CD4-positive, alpha-beta T cell treated with Interferon alpha-2 for 1 hour (primary cell): ENCODE measurements at regions not wholly inside any gene's neighbourhood (a gene's known extent, or its start where the extent isn't known, plus 50 kb on each side); places are given as distances from the start of the nearest gene placed in this dataset.

ENCODE experiments used
- DNase-seq, 2 donors: peaks; one replicate each; pipeline ENCODE4 v3.0.0-alpha.2; 2020 to 2022

- no peak for DNase-seq
Observed at GRCh38 chr20:50344232-50345071, 153.8 kb downstream of the CEBPB start.

DNA sequence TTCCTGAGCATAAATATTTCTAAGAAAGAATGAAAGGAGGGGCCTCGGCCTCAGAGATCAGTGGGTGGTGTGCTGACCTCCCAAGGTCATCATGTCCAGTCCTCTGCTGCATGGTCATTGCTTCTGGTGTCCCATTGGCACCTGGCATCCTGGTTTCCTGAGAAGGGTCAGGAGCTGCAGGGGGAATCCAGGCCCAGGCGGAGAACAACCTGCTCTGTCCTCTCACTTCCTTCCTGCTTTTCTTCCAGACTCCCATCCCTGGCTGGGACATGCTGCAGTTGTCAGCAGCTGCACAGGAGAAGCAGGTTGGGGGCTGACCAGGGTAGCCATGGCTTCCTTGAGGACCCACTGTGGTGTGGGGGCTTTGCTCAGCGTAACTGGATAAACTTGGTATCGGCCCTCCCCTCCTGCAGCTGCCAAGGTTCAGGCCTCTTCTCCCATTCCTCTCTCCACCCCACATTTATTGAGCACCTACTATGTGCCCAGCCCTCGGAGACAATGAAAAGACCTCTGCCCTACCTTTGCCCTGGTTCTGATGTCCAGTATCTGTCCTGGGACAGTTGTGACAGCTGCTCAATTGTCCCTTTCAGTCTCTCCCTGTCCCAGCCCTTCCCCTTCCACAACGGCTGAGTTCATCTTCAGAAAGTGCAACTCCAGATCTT lies 155.2 kb downstream of the CEBPB start:
- DNase-seq, result no peak

DNA sequence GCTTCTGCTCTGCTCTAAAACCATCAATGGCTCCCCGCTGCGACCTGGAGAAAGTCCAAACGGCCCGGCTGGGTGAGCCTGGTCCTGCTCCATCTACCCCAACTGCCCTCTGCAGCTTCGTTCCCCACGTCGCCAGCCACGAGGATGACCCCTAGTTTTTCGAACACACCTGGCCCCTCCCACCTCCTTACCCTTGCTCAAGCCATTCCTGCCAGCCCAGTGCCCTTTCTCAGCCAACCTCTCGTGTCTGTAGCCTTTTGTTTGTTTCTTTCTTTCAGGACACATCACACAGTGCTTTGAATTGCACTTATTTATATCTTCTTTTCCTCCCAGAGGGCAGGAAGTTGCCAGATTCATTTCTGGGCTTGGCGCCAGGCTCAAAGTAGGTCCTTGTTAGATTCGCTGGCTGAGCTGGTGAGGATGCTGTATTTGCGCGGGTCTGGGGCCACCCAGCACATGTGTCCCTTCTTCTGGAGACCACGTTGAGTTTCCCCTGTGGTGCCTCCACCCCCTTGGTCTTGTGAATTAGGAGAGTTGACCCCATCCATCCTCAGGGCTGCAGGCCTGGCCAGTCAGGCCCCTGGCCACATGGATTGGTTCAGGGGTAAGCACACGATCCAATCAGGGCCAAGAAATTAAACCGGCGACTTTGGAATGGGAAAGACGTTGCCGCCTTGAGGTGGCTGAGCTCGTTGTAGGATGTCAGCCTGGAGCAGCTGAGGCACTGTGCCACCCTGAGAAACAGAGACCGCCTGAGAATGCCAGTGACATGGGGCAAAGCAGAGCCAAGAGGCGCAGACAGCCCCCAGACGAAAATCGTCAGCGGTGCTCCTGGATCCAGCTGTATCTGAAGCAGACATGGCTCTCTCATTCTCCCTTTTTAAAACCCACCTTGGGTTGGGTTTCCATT lies 156.0 kb downstream of the CEBPB start:
- DNase-seq, result no peak

GRCh38 chr20:50347284-50348063 lies 156.8 kb downstream of the CEBPB start:
- no peak for DNase-seq

DNA sequence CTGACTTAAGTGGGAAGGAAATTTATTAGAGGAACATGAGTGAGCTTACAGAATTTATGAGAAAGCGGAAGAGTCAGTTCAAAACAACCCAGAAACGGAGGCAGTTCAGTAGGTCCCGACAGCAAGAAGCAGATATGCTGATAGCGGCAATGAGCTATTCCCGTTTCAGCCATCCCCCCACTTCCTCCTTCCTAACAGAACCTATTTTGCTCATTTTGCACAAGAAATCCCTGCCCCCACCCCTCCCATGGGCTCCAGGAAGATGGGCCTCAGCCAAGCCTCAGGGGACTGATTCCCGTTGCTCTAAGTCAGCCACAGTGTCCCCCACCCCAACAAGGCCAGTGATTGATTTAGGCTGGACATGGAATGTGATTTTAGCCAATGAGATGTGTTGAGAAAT lies 157.5 kb downstream of the CEBPB start:
- DNase-seq, result peak in 1 of 2 donors; percentile 52

DNA sequence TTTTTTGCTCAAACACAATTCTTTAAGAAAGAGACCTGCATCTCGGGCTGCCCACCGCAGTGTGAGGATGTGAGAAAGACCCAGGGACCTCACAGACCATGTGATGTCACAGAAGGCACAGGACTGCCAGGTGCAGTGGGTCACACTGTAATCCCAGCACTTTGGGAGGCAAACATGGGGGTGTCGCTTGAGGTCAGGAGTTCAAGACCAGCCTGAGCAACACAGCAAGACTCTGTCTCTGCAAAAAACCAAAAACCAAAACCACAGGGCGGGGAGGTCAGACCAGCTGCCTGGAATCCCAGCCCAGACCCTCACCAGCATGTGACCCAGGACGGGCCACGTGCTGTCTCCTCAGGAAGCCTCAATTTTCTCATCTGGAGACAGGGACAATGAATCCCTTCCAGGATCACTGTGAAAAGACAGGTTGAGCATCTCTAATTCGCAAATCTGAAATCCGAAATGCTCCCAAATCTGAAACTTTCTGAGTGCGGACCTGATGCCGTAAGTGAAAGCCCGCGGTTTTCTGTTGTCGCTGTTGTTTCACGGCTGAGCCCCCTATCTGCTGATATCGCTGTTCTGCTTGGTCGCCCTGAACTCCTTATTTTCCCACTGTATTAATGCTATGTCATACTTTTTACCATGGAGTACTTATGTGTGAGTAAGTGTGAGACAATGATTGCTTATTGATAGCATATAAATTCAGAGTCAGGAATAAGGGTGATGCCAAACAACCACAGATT lies 159.5 kb upstream of the PTPN1 start:
- DNase-seq, result no peak

DNA sequence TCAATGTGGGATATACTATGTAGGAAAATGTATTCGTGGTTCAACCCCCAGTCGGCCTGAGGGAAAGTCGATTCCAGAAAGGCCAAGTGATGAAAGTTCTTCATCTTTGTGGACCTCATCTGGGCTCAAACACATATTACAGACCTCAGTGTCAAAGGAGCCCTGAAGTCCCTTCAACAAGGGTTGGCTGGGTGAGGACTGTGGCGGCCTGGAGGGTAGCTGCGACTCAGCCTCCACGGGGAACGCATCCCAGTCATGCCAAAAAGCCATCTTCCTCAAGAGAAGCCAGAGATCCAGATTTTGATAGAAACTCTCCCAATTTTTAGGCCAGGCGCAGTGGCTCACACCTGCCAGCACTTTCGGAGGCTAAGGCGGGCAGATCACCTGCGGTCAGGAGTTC lies 158.6 kb upstream of the PTPN1 start:
- DNase-seq, result no peak

DNA sequence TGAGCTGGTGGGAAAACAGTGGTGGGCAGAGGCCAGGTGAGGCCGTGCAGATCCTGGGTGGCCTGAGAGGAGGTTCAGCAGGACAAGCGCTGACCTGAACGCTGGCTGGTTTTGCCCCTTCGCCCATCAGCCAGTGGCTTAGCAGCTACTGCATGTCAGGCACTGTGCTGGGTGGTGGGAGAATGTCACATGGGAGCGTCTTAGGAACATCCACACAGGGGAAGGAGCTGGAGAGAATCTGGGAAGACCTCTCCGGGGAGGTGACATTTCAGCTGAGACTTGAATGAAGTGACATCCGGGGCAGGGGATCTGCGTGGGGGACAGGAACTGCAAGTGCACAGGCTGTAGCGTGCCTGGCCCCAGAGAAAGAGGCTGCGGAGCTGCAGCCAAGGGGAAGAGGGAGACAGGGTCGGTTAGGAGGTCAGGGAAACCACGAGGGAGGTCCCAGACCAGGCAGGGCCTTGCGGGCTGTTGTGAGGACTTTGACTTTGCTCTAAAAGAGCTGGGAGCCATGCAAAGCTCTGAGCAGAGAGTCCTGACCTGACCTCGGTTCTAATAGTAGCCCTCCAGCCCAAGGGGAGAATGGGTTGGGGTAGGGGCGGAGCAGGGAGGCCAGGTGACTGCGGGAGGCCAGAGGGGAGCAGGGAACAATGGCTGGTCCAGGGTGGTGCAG lies 156.8 kb upstream of the PTPN1 start:
- DNase-seq, result no peak

GRCh38 chr20:50354721-50355589 lies 155.2 kb upstream of the PTPN1 start:
- no peak for DNase-seq

DNA sequence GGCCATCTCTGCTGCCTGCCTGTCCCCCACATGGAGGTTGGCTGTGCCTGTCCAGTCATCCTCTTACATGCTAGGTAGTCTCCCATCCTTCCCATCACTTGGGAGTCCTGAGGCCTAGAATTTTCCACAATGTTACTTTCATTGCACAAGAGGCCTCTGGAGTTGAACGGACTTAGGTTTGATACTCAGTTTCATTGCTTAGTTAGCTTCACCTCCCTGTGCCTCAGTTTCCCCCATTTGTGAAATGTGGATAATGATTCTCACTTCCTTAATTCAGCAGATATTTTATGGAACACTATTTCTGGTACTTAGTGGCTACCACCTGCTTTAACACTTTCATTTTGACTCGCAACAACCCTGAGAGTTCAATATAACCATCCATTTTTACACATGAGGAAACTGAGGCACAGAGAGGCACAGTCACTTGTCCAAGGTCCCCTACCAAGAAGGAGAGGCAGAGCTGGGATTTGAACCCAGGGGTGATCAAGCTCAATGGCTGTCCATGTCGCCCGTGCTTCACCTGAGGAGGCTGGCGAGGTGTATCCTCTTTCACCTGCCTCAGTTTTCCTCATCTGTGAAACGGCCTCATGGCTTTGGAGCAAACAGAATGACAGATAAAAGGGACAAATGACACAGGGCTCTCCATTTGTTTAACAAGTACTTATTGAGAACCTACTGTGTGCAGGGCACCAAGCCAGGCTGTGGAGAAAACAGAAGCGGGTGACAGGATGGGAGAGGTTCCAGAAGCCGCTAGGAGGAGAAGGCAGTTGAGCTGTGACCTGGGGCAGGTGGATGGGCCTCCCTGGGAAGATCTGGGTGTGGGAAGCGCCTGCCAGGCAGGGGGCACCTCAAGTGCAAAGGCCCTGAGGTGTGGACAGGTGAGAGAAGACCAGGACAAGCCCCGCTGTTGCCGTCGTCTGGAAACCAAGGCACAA lies 154.3 kb upstream of the PTPN1 start:
- no peak for DNase-seq

- DNase-seq, result no peak
Observed at GRCh38 chr20:50356525-50356885, 153.7 kb upstream of the PTPN1 start.

DNA sequence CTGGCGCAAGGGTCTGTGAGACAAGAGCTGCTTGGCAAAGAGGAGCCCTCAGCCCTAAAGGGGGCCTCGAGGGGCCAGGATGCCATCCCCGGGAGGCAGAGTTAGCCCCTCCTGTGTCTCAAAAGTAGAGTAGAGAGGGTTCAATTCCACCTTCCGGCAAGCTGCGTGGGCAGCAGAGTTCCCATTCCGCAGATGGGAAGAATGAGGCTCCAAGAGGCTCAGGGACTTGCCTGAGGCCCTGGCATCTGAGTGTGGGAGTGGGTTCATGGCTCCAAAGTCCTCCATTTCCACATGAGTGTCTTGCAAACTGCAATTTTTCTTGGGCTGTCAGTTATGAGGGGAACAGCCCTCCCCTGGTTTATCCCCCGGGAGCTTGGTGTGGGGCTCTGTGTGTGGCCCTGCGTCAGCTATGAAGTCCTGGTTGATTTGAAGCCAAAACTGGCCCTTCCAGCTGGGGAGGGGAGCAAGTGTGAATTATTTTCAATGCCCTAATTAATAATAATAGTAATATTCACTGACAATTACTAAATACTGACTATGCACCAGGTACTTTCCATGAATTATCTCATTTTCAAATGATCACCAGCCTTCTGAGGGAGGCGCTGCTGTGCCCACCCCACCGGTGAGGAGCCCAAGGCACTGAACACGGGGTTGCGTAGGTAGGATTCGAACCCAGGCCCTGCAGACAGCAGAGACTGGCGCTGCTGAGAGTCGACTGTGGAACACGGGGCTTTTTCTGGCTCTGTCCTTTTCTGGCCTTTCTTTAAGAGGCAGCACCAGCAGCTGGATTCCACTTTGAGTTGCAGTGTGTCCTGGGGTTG lies 153.0 kb upstream of the PTPN1 start:
- DNase-seq, result no peak

DNA sequence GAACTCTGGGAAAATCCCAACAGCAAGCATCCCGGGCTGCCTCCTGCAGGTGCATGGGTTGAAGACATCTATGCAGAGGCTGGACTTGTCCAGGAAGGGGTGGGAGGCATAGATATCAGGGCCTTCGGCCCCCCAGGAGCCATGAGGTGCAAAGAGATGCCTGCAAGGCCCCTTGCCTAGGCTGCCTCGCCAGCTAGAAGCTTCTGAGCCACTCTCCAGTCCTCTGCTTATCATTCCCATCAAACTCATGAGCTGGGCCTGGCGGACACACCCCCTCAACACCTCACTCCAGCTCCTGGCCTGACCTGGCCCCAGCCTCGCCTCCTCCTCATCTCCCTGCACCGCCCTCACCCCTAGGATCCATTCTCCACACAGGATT lies 152.4 kb upstream of the PTPN1 start:
- DNase-seq, result no peak

- DNase-seq, result no peak
Observed at GRCh38 chr20:50358166-50358565, 152.0 kb upstream of the PTPN1 start.

- DNase-seq, result no peak
Observed at GRCh38 chr20:50358971-50359370, 151.2 kb upstream of the PTPN1 start.

GRCh38 chr20:50359607-50360217 lies 150.5 kb upstream of the PTPN1 start:
- no peak for DNase-seq

DNA sequence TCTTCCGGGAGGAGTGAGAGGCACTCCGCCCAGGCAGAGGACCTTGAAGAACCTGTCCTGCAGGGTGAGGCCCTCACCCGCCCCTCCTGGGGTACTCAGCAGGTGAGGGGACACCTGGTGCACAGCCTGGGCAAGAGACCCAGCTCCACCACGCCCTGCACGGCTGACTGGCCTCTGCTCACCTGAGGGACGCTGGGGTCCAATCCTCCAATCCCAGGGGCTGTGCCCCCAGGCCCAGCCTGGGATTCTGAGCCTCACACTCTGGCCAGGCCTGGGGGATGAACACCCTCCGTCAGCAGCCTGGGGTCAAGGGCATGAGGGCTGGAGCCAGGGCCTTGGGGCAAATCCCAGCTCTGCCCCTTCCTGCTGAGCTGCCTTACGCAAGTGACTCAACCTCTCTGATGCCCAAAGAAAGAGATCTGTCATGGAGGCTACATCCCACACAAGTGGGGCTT lies 149.9 kb upstream of the PTPN1 start:
- no peak for DNase-seq

DNA sequence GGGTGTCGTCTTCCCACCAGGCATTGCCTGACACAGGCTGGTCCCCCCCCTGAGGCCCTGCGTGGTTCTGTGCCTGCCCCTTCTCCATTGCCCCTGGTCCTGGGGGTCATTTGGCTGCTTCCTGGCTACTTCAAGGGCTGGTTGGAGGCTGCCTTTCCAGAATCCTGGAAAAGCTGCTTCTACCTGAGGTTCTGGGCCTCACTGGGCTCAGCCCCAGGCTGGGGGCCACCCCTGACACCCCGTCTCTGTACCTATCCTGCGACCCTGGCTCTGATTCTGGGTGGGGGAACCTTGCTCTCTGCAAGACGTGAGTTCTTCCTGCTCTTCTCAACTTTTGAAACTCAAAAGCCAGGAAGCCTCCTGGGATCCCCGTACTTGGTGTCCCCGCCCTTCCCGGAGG lies 149.3 kb upstream of the PTPN1 start:
- no peak for DNase-seq
